Upper lobe of right lung (tissue), 1 donor: ENCODE measurements at regions not wholly inside any gene's neighbourhood (a gene's known extent, or its start where the extent isn't known, plus 50 kb on each side); places are given as distances from the start of the nearest gene placed in this dataset.

Experiments used
- ATAC-seq: fragments of 200-7000 bp; cut with Tn5 transposase; one replicate; pipeline ENCODE4 v1.9.1; 2020; ENCODE audit warnings: mild to moderate bottlenecking, moderate library complexity
- DNase-seq: peaks from one replicate; pipeline ENCODE4 v3.0.0-alpha.2; 2020
- H3K27ac ChIP-seq: fragments of 200-600 bp; one replicate; pipeline ENCODE4 v1.8.0; 2022
- H3K27me3 ChIP-seq: fragments of 200-600 bp; one replicate; pipeline ENCODE4 v1.8.0; 2022; ENCODE audit warnings: mild to moderate bottlenecking
- H3K36me3 ChIP-seq: fragments of 200-600 bp; one replicate; pipeline ENCODE4 v1.8.0; 2022
- H3K4me1 ChIP-seq: fragments of 200-600 bp; one replicate; pipeline ENCODE4 v1.8.0; 2022
- H3K4me3 ChIP-seq: fragments of 200-600 bp; one replicate; pipeline ENCODE4 v1.8.0; 2022; ENCODE audit warnings: mild to moderate bottlenecking
- H3K9me3 ChIP-seq: fragments of 200-600 bp; one replicate; pipeline ENCODE4 v1.8.0; 2022
- CTCF ChIP-seq: fragments of 200-600 bp; IDR thresholded peaks from one replicate; pipeline ENCODE4 v1.8.0; 2022; ENCODE audit warnings: antibody characterized with exemption
- intact Hi-C: fragments of 100-400 bp; cut with DNase I; formaldehyde crosslinking; loops from one replicate; pipeline ENCODE4 v1.11.0; 2022
- donor health status: DM: no; HTN: yes; CAD: no; lungs with severe emphysema.

DNA sequence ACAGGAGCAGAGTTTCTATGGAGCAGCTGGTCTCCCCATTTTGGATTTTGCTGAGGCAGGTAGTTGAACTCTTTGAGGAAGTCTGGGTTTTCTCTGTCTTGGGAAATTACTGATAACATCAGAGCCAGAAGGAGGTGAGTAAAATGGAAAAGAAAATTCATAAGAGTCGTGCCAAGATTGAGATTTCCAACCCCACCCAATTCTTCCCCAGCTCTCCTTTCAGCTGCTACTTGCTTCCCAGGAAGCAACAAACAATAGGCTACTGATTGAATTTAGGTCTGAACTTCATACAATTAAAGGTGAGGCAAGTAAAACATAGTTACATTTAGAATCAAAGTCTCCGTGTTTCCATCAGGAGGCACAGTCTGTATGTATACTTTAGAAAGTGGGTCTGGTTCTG is 54.6 kb upstream of the EOLA2 start:
- no peak for DNase-seq
- no peaks in the 10 kb centered on the region for H3K27me3 ChIP-seq
- intact Hi-C loops, result no loop called here
- H3K9me3 ChIP-seq, result no peaks in the 10 kb centered on the region
- no peaks in the 10 kb centered on the region for H3K36me3 ChIP-seq
- no peak for ATAC-seq
- no peak overlapping the region for H3K27ac ChIP-seq
- no peaks in the 10 kb centered on the region for H3K4me1 ChIP-seq
- no peak for TF ChIP-seq CTCF
- H3K4me3 ChIP-seq, result no peak overlapping the region

DNA sequence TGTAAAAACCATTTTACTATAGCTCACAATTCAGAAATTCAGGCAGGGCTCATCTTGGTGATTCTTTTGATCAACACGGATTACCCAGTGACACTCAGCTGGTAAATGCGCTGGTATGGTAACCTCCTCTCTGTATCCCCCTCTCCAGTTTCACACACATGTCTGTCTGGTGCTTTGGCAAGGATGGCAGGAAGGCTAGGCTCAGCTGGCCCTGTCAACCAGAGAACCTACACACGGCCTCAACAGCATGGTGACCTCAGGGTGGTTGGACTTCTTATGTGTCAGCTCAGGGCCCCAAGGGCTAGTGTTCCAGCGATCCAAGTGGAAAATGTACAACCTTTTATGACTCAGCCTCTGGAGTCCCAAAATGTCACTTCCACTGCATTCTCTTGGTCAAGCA is 55.7 kb upstream of the EOLA2 start:
- Histone ChIP-seq H3K4me3 (no peak overlapping the region), H3K27me3 (no peaks in the 10 kb centered on the region), H3K27ac (no peak overlapping the region), H3K36me3 (no peaks in the 10 kb centered on the region), H3K9me3 (no peaks in the 10 kb centered on the region), H3K4me1 (no peaks in the 10 kb centered on the region)
- ATAC-seq (no peak), DNase-seq (no peak)
- TF ChIP-seq CTCF, result no peak
- intact Hi-C loops, result no loop called here

GRCh38 chrX:149996515-149996914 is 58.2 kb upstream of the EOLA2 start:
- Histone ChIP-seq H3K36me3 (no peaks in the 10 kb centered on the region), H3K4me1 (no peaks in the 10 kb centered on the region), H3K9me3 (no peaks in the 10 kb centered on the region), H3K4me3 (no peak overlapping the region), H3K27me3 (no peaks in the 10 kb centered on the region), H3K27ac (no peak overlapping the region)
- no peak for DNase-seq
- intact Hi-C loops, result no loop called here
- ATAC-seq, result no peak
- no peak for TF ChIP-seq CTCF

DNA sequence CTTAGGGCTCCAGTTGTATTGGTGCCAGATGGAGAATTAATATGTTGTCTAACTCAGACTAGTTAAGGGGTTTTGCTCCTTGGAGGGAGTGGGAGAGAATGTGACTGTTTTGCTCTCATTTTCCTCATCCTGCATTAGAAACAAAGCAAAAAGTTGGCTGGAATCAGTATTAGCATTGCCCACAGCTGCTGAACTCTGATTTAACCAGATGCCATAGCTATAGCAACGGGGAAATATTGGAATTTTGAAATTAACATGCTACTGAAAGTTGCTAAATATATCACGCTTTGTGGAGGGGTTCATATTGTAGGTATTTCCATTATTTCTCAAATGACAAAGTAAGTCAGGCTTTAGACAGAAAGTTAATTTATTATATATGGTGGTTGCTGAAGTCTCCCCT is 66.7 kb upstream of the EOLA2 start:
- Histone ChIP-seq H3K9me3 (no peaks in the 10 kb centered on the region), H3K4me3 (no peak overlapping the region), H3K36me3 (no peaks in the 10 kb centered on the region)

DNA sequence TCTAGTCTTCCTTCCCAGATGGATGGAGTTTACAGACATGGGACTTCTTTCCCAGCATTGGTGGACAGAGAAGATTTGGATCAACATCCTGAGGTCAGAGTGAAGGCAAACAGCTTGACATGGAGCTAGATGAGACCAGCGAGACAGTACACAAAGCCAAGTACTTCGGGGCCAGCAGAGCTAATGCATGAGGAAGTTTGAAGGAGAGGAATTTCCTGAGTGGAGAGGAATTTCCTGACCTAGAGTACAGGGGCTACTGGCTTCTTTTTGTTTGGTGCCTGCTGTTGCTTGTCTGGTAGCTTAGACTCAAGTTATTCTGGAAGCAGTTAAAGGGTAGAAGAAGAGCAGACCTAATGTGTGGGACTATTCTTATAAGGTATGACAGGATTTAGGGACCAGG is 69.1 kb upstream of the EOLA2 start:
- Histone ChIP-seq H3K27ac (no peak overlapping the region), H3K27me3 (no peaks in the 10 kb centered on the region), H3K4me1 (no peaks in the 10 kb centered on the region), H3K36me3 (no peaks in the 10 kb centered on the region), H3K4me3 (no peak overlapping the region), H3K9me3 (no peaks in the 10 kb centered on the region)
- TF ChIP-seq CTCF, result no peak
- intact Hi-C loops, result no loop called here
- ATAC-seq (no peak), DNase-seq (no peak)

More for the DNA sequence above, 66.7 kb upstream of the EOLA2 start:
- H3K4me1 ChIP-seq, result no peaks in the 10 kb centered on the region
- ATAC-seq, result no peak
- intact Hi-C loops, result no loop called here
- no peak for TF ChIP-seq CTCF
- DNase-seq, result no peak
- H3K27ac ChIP-seq, result no peak overlapping the region
- no peaks in the 10 kb centered on the region for H3K27me3 ChIP-seq

- no peaks in the 10 kb centered on the region for H3K27me3 ChIP-seq
- intact Hi-C loops, result no loop called here
- no peaks in the 10 kb centered on the region for H3K9me3 ChIP-seq
Observed at GRCh38 chrX:150012647-150013381, 74.5 kb upstream of the EOLA2 start.

More at GRCh38 chrX:150012647-150013381, 74.5 kb upstream of the EOLA2 start:
- Histone ChIP-seq H3K4me1 (no peaks in the 10 kb centered on the region), H3K27ac (no peak overlapping the region), H3K4me3 (no peak overlapping the region), H3K36me3 (no peaks in the 10 kb centered on the region)
- DNase-seq (no peak), ATAC-seq (no peak)
- TF ChIP-seq CTCF, result no peak
